ENCODE measurements at regions not wholly inside any gene's neighbourhood (a gene's known extent, or its start where the extent isn't known, plus 50 kb on each side); places are given as distances from the start of the nearest gene placed in this dataset.

GRCh38 chr6:22727710-22728109 lies 158.3 kb downstream of the HDGFL1 start:
- Histone ChIP-seq H3K36me3 (replicated peaks in 1 of 2) (no peaks in the 10 kb centered on the region), H3K4me3 (no peak overlapping the region), H3K27ac (no peak overlapping the region), H3K9me3 (replicated peaks in 1 of 3) (no peaks in the 10 kb centered on the region), H3K4me1 (replicated peaks in 1 of 2) (no peaks in the 10 kb centered on the region), H3K27me3 (no peaks in the 10 kb centered on the region)
- intact Hi-C loops (cut with DNase I), result no loop called here
- TF ChIP-seq POLR2A (IDR thresholded peaks at IDR 0.05), result no peak
- no peak for TF ChIP-seq CTCF (IDR thresholded peaks at IDR 0.05)
- 58 to 69% (median 65%) methylated on average over 6 of the region's 6 CpGs for WGBS, 4 donors
- DNase-seq, result no peak

- intact Hi-C loops (cut with DNase I), result no loop called here
- Histone ChIP-seq H3K36me3 (replicated peaks in 1 of 2) (no peaks in the 10 kb centered on the region), H3K9me3 (replicated peaks in 1 of 3) (no peaks in the 10 kb centered on the region), H3K27me3 (no peaks in the 10 kb centered on the region), H3K4me1 (replicated peaks in 1 of 2) (no peaks in the 10 kb centered on the region), H3K4me3 (no peak overlapping the region), H3K27ac (no peak overlapping the region)
- 46 to 56% (median 49%) methylated on average over 3 of the region's 3 CpGs for WGBS, 4 donors
- no peak for TF ChIP-seq POLR2A (IDR thresholded peaks at IDR 0.05)
- DNase-seq, result no peak
Observed at GRCh38 chr6:22732176-22732970, 163.0 kb downstream of the HDGFL1 start.

- Histone ChIP-seq H3K27me3 (no peaks in the 10 kb centered on the region), H3K9me3 (replicated peaks in 1 of 3) (no peaks in the 10 kb centered on the region), H3K4me1 (replicated peaks in 1 of 2) (no peaks in the 10 kb centered on the region), H3K36me3 (replicated peaks in 1 of 2) (no peaks in the 10 kb centered on the region), H3K4me3 (no peak overlapping the region), H3K27ac (no peak overlapping the region)
- 71 to 95% (median 88%) methylated on average over 3 of the region's 3 CpGs for WGBS, 4 donors
- no peak for DNase-seq
- intact Hi-C loops (cut with DNase I), result no loop called here
- TF ChIP-seq CTCF (IDR thresholded peaks at IDR 0.05) (no peak), POLR2A (IDR thresholded peaks at IDR 0.05) (no peak)
Observed at GRCh38 chr6:22736740-22737139, 167.4 kb downstream of the HDGFL1 start.

- Histone ChIP-seq H3K27me3 (no peaks in the 10 kb centered on the region), H3K4me3 (no peak overlapping the region), H3K9me3 (replicated peaks in 1 of 3) (no peaks in the 10 kb centered on the region), H3K4me1 (replicated peaks in 1 of 2) (no peaks in the 10 kb centered on the region), H3K27ac (no peak overlapping the region), H3K36me3 (replicated peaks in 1 of 2) (no peaks in the 10 kb centered on the region)
- peak in 4 of 6 experiments; percentile 22 to 51 (median 45) for TF ChIP-seq CTCF (IDR thresholded peaks at IDR 0.05)
- TF ChIP-seq POLR2A (IDR thresholded peaks at IDR 0.05), result no peak
- 46 to 51% (median 48%) methylated on average over 5 of the region's 5 CpGs for WGBS, 4 donors
- intact Hi-C loops (cut with DNase I), result no loop called here
- peak; percentile 12 to 58 (median 18) for DNase-seq
Observed at GRCh38 chr6:22737331-22737730, 168.0 kb downstream of the HDGFL1 start.

GRCh38 chr6:22738194-22738593 lies 168.8 kb downstream of the HDGFL1 start:
- Histone ChIP-seq H3K27me3 (no peaks in the 10 kb centered on the region), H3K27ac (no peak overlapping the region), H3K9me3 (replicated peaks in 1 of 3) (no peaks in the 10 kb centered on the region), H3K4me1 (replicated peaks in 1 of 2) (no peaks in the 10 kb centered on the region), H3K36me3 (replicated peaks in 1 of 2) (no peaks in the 10 kb centered on the region), H3K4me3 (no peak overlapping the region)
- WGBS, 4 donors, result 72 to 76% (median 75%) methylated on average over 6 of the region's 6 CpGs
- no peak for DNase-seq
- intact Hi-C loops (cut with DNase I), result no loop called here
- no peak for TF ChIP-seq POLR2A (IDR thresholded peaks at IDR 0.05)
- TF ChIP-seq CTCF (IDR thresholded peaks at IDR 0.05), result no peak
